ENCODE measurements at regions not wholly inside any gene's neighbourhood (a gene's known extent, or its start where the extent isn't known, plus 50 kb on each side); places are given as distances from the start of the nearest gene placed in this dataset.

DNA sequence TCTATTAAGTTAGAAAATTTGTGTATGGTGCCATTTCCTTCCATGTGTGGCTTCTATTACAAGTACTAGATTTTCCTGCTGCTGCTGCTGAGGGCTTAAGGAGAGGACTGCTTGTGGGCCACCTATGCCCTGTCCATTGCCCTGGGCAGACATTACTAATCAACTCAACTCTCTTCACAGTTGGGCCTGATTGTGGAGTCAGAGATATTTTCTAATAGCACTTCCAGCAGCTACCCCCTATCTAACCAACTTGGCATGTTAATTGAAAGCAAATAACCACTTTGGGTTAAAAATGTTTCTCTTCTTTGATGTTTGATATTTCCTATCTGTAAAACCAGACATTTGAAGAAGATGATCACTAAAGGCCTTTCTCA lies 242.0 kb downstream of the EDEM1 start:
- no peak for DNase-seq

DNA sequence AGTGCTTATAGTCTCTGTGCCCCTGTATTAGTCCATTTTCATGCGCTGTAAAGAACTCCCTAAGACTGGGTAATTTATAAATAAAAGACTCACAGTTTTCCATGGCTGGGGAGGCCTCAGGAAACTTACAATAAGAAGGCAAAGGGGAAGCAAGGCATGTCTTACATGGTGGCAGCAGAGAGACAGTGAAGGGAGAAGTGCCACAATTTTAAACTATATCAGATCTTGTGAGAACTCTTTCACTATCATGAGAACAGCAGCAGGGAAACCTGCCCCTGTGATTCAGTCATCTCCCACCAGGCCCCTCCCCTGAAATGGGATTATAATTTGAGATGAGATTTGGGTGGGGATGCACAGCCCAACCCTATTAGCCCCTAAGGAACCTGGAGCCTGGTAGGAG lies 243.2 kb downstream of the EDEM1 start:
- DNase-seq: no peak

DNA sequence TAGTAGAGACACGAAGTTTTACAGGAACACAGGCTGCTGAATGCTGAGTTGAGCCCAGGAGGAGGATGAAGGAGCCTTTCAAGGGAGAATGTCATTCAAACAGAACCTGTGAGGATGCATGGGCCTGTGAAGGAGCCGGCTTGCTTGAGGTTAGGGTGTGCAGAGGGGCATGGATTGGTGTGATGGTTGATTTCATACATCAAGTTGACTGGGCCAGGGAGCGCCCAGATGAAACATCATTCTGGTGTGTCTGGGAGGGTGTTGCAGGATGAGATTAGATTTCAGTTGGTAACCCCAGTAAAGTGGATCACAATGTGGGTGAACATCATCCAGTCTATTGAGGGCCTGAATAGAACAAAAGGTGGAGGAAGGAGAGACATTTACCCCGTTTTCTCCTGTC lies 243.6 kb downstream of the EDEM1 start:
- no peak for DNase-seq

DNA sequence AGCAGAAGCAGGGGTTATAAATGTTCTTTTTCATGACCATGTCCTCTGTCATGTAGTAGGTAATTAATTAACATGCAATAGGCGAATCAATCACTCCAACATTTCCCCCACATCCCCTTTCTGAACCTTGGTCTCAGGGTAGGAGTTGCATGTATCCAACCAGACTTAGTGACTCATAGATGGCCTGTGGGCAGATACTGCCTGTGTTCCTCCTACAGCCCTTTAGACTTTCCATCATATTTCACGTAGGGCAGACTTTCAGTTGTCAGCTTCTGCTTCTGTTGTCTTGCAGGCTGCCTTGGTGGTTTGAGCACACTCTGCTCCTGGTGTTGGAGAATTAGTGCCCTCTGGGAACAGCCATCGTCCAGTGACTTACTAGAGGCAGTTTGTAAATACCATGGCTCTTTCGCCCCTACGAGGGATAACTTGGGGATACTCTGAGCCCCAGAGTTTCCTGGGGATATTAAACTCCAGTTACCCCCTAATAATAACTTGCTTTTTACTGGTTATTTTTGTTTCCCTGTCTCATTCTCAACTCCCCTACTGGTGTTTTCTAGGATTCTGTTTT lies 244.4 kb downstream of the EDEM1 start:
- DNase-seq: no peak

DNA sequence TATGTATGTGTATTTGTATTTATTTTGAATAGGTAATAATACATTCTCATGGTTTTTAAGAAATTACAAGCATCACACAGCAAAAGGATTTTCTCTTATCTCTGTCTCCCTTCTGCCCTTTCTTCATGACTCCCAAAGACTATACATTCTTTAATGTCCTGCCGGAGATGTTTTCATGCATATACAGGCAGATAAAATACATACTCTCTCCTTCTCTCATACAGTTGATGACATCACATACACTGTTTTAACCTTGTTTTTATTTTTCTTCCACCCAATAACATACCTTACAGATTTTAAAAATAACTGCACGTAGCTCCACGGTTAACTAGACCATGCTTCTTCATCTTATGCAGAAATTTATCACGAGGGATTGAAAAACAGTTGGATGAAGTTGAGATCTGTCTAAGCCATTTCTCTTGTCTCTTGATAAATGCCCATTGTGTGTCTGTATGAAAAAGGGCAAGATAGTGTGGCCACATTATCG lies 249.8 kb downstream of the EDEM1 start:
- no peak for DNase-seq

DNA sequence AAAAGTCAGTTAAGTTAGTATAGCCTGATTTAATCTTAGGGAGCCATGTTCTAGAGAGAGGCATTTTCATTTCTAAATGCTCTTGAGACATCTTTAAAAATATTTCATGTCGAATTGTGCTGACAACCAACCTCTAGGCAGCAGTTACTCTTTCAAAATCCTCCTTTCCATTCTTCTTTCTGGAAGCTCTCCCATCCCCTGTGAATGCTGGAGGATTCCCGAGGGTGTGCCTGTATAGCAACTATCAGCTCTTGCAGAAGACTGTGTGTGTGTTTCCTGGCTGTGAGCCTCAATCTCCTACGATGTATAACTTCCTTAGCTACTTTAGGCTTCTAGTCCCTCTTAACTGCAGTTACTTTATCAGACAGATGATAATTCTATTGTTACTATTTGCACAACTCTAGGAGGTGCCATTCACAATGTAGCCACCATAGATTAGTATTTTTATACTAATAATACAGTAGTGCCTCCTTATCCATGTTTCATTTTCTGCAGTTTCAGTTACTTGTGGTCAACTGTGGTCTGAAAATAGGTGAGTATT lies 250.3 kb downstream of the EDEM1 start:
- no peak for DNase-seq

DNA sequence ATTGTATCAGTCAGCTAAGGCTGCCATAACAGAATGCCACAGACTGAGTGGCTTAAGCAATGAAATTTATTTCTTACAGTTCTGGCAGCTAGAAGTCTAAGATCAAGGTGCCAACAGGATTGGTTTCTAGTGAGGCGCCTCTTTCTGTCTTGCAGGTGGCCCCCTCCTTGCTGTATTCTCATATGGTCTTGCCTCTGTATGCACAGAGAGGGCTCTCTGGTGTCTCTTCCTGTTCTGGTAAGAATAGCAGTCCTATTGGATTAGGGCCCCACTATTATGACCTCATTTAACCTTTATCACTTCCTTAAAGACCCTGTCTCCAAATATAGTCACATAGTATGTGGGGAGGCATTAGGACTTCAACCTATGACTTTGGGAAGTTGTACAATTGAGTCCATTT lies 253.9 kb downstream of the EDEM1 start:
- DNase-seq: no peak

DNA sequence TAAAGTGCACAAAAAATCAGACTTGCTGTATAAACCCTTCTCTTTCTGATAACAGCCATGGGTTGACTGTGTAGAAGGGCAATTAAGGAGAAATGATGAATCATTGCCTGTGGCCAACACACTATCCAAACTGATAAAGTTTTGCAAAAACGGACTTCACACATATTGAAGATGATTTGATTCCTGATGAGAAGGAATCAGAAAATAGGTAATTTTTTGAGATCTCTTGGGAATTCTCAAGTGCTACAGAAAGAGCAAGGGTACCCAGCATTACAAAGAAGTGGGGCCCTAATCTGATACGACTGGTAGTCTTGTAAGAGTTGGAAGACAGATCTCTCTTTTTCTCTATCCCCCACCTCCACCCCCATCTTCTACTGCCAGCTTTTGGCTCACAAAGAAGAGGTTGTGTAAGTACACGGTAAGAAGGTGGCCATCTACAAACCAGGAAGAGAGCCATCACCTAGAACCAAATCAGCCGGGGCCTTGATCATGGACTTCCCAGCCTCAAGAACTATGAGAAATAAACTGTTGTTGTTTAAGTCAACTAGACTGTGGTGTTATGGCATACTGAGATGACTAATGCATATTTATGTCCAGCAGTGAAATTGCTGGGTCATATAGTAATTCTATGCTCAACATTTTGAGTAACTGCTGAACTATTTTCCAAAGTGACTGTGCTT lies 254.7 kb downstream of the EDEM1 start:
- no peak for DNase-seq

DNA sequence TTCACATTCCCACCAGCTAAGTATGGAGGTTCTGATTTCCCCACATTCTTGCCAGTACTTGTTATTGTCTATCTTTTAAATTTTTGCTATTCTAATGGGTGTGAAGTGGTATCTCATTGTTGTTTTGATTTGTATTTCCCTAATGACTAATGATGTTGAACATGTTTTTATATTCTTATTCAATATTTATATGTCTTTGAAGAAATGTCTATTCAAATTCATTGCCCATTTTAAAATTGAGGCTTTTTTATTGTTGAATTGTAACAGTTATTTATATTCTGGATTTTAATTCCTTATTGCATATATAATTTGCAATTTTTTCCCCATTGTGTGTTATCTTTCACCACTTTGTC lies 255.3 kb downstream of the EDEM1 start:
- no peak for DNase-seq

DNA sequence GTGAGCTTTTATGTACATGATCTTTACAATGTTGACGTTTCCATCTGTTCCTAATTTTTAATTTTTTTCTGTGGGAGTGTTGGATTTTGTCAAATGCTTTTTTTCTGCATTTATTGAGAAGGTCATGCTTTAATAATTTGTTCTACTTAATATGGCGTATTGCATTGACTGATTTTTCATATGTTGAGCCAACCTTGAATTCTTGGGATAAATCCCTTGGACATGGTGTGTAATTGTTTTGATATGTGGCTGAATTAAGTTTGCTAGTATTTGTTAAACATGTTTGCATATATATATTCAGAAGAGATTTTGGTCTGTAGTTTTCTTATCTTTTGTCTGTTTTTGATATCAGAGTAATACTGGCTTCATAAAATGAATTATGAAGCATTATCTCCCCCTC lies 256.7 kb downstream of the EDEM1 start:
- DNase-seq: no peak

DNA sequence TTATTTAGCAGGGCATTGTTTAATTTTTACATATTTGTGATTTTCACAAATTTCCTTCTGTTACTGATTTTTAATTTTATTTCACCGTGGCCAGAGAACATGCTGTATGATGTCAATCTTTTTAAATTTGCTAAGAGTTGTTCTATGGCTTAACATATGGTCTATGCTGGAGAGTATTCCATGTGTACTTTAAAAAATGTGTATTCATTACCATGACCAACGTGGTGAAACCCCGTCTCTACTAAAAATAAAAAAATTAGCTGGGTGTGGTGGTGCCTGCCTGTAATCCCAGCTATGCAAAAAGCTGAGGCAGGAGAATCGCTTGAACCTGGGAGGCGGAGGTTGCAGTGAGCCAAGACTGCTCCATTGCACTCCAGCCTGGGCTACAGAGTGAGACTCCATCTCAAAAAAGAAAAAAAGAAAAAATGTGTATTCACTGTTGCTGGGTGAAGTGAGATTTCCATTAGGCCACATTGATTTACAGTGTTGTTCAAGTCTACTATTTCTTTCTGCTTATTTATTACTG lies 258.2 kb downstream of the EDEM1 start:
- no peak for DNase-seq

DNA sequence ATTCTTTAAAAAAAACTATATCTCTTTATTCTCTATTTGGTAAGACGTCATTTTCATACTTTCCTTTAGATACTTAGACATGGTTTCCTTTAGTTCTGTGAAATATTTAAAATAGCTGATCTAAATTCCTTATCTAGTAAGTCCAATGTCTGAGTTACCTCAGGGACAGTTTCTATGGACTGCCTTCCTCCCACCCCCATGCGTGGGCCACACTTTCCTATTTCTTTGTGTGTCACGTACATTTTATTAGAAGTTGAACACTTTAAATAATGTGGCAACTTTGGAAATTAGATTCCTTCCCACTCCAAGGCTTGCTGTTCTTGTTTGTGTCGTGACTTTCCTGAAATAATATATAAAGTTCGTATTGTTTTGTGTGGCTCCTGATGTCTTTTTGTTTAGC lies 260.7 kb downstream of the EDEM1 start:
- no peak for DNase-seq

DNA sequence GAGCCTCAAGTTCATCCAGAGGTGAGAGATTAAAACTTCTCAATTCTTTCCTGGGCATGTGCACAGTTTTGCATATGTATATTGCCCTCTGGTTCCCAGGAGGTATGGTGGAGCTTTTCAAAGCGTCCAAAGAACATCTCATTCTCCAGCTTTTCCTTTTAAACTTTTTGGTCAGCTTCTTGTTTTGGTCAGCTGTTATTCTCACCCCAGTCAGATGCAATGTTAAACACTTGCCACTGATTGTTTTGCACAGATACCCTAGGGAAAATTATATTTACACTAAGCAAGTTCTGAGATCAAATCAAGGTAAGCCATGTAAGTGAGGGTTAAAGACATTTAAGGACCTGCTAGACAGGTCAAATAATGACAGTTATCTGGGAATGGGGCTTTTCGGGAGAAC lies 261.3 kb downstream of the EDEM1 start:
- DNase-seq: no peak

DNA sequence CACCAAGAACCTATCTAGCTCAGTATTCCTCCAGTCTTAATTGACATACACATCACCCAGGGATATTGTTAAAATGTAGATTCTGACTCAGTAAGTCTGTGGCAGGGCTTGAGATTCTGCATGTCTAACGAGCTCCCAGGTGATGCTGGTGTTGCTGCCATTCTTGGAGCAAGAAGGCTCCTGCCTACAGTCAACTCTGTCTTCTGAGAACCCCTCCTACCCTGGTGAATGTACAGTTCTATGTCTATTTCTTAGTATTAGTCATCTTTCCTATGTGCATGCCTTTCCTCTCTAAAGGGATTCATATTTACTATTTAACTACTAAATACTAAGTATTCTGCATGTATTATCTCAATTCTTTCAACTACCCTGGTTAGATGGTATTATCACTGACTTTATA lies 268.7 kb downstream of the EDEM1 start:
- DNase-seq: no peak

DNA sequence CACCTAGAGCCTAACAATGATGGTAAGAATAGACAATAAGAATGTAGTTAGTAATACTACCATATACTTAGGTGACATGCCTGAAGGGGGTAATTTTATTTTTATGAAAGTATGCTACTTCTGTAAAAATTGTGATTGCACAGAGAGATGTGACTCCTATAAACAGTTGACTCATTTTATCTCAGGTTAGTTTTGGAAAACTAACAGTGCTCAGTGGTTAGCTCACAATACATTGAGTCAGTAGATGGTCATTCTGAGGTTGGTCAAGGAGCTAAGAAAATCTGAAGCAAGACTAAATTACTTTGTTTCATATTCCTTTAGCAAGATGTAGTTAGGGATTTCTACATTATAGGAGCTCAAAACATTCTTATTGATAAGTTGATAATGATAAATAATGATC lies 271.0 kb downstream of the EDEM1 start:
- no peak for DNase-seq

DNA sequence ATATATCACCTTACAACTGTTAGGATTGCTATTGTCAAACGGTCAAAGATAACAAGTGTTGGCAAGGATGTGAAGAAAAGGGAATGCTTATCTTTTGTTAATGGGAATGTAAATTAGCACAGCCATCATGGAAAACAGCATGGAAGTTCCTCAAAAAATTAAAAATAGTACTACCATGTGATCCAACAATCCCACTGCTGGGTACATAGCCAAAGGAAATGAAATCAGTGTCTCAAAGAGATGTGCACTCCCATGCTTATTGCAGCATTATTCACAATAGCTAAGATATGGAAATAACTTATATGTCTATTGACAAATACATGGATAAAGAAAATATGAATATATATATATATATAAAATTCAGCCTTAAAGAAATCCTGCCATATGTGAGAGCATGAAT lies 274.6 kb downstream of the EDEM1 start:
- peak in 1 of 2 experiments; percentile 12 for DNase-seq

DNA sequence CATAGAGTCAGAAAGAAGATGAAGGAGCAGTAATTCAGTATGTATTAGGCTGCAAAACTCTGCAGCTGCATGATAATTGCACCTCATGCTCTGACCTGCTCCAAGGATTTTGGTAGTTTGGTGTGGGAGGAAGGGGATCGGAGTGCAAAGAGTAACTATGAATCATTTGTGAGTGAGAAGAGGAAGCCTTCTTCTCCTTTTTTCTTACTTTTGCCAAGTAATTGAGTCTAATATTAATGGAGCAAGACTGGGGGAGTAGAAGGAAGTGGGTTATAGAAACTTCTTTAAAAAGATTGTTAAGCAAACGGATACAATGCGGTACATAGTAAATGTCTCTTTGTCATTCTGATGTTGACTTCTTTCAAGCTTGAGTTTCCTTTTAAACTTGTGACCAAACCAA lies 276.5 kb downstream of the EDEM1 start:
- DNase-seq: no peak

DNA sequence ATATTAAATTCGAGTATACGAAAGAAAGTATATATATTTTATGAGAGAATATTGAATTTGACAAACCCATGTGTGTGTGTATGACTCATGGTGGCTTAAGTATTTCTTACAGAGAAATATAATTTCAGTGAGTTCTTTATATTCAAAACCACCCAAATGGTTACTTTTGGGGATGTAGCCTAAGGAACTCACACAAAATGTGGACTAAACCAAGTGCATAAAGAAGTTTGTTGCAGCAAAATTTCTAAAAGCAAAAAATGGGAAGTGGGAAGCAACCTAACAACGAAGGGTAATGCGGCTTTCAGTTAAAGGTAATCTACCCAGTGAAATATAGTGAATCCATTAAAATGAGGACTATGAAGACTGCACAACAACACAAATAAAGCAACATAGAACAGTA lies 277.1 kb downstream of the EDEM1 start:
- DNase-seq: no peak

DNA sequence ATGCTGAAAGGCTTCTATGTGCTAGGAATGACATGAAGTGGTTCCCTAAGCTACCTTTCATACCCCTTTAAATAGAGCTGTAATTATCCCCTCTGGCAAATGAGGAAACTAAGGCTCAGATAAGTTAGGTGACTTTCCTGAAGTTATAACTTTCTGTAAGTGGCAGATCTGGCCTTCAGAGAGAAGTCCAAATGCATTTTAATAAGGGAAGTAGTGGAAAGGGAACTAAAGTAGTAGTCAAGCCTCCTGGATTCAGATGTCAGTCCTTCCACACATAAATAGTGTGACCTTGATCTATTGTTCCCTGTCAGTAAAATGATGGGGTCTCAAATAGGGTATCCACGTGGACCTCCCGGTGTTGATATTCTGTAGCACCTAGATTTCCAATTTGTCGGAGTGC lies 277.7 kb downstream of the EDEM1 start:
- no peak for DNase-seq

DNA sequence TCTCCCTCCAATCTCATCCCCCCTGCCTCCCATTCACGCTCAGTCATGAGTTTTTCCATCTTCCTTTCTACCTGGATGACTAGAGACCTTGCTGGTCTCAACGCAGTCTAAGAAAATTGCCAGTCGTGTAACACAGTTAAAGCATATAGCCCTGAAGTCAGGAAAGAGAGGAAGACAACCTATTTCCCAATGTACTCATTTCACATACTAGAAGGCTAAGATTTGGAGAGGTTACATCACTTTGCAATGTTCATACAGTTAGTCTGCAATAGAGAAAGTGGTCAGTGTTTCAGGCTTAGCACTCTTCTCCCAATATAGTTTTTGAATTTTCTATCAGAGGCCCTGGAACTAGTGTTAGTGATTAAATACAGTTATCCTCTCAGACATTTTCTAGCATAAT lies 278.6 kb downstream of the EDEM1 start:
- DNase-seq: no peak

DNA sequence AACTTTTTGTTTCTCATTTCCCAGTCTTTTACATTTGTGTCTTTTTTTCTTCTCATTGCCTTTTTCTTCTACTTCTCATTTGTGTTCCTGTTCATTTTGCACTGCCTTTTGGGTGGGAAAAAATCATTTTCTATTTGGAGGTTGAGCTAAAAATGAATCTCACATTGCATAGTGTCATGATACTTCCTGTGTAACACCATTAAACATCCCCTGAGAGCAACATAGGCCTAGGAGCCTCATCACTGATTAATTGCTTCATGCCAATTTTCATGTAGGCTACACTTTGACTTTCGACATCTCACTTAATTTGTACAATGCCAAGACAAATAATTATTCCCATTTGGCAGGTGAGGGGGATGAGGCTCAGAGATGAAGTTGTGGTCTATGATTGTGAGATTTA lies 279.2 kb downstream of the EDEM1 start:
- DNase-seq: no peak

DNA sequence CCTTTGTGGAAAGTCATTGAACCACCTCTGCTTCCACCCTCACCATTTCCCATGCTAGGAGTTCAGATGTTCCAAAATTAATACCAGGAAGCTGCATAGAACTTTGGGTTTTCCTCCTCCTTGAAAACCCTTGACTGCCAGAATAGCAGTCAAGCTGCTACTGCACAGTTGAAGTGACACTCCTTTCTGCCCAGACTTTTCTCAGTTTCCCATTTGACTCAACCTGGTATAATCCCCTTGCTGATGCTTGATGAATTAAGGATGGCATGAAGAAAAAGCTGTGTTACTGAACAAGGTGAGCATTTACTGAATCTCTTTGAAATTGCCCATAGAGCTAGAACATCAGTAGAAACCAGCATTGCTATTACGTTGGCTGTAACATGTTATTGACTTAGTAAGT lies 286.0 kb downstream of the EDEM1 start:
- no peak for DNase-seq

DNA sequence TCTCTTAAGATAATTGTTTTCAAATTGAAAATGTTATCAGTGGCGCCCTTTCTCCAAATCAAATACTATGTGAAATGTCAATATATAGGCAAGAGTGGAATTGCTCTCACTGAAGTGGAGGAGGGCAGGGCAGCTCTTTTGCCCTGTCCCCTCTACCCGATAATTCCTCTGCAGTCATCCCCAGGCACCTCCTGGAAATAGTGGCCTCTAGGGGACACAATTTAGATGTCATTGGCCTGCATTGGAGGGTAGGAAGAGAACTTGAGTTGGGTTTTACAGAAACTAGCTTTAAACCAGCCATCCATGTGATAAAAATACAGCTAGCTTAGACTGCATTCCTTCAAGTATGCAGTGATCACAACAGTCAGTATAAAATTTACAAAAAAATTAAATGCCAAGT lies 288.9 kb downstream of the EDEM1 start:
- DNase-seq: no peak

DNA sequence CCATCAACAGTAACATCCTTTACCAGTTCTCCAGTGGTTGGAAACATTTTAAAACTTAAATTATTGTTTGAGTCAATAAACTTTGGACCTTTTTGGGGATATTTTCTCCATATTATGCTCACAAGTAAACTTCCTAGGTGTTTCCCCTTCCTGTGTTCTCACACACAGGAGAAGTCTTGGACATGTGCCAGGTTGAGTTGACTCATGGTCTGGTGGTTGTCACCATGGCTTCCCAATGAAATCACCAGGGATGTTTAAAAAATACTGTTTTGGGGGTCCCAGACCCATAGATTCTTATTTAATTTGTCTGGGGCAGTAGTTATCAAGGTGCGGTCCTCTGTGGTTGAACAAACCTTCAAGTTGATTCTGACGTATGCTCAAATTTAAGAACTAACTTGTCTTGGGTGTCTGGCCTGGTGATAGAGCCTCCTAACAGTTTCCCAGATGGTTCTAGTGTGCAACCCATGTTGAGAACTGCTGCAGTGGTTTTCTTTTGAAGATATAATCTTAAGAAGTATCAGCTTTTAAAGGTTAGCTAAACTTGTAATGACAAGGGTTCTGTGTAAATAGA lies 291.8 kb downstream of the EDEM1 start:
- DNase-seq: no peak

DNA sequence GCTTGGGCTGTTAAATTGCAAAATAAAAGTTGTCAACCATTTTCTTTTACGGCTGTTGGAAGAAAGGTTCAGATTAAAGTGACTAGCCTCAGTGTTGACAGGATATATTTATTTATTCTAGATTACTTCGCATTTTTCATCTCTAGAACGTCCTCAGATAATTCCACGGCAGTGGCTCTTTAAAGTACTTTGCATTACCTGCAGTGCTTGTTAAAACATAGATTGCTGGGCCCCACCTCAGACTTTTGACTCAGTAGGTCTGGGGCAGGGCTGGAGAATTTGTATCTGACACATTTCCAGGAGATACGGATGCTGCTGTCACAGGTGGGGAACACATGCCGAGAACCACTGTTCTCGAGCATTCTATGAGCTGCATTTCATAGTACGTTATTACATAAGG lies 292.7 kb downstream of the EDEM1 start:
- no peak for DNase-seq
